ENCODE measurements at regions not wholly inside any gene's neighbourhood (a gene's known extent, or its start where the extent isn't known, plus 50 kb on each side); places are given as distances from the start of the nearest gene placed in this dataset.
A peak's percentile ranks its signal among the peaks of the same experiment; 100 is the strongest.
"Not testable (repeated sequence)": the region's sequence is repeated elsewhere in the genome, so short reads cannot be mapped to it uniquely, and the experiment has no call there.

- DNase-seq (ENCODE audit: low read depth) = no peak
- no peak for TF ChIP-seq CTCF (IDR thresholded peaks at IDR 0.05; ENCODE audit: low read depth, low read length, missing control alignments)
- no peak overlapping the region for H3K4me3 ChIP-seq (ENCODE audit: low read depth, low read length)
- in situ Hi-C loops (cut with HindIII; ENCODE audit: low sequenced_read_pairs) = no loop called here
These were observed 85.1 kb upstream of the LUZP2 start for GRCh38 chr11:24411791-24412190.

- DNase-seq (ENCODE audit: low read depth) = no peak
- TF ChIP-seq CTCF (IDR thresholded peaks at IDR 0.05; ENCODE audit: low read depth, low read length, missing control alignments) = no peak
- in situ Hi-C loops (cut with HindIII; ENCODE audit: low sequenced_read_pairs) = no loop called here
- H3K4me3 ChIP-seq (ENCODE audit: low read depth, low read length) = no peak overlapping the region
These were observed 84.1 kb upstream of the LUZP2 start for GRCh38 chr11:24412722-24413121.

- no peak for TF ChIP-seq CTCF (IDR thresholded peaks at IDR 0.05; ENCODE audit: low read depth, low read length, missing control alignments)
- no peak for DNase-seq (ENCODE audit: low read depth)
- H3K4me3 ChIP-seq (ENCODE audit: low read depth, low read length) = no peak overlapping the region
- in situ Hi-C loops (cut with HindIII; ENCODE audit: low sequenced_read_pairs) = no loop called here
These were observed 83.5 kb upstream of the LUZP2 start for GRCh38 chr11:24413391-24413790.

GRCh38 chr11:24415955-24416636, 80.8 kb upstream of the LUZP2 start:
- in situ Hi-C loops (cut with HindIII; ENCODE audit: low sequenced_read_pairs); DNase-seq (ENCODE audit: low read depth): not testable (repeated sequence)

GRCh38 chr11:24421766-24422165, 75.1 kb upstream of the LUZP2 start:
- no peak for TF ChIP-seq CTCF (IDR thresholded peaks at IDR 0.05; ENCODE audit: low read depth, low read length, missing control alignments)
- no peak for DNase-seq (ENCODE audit: low read depth)
- no peak overlapping the region for H3K4me3 ChIP-seq (ENCODE audit: low read depth, low read length)
- in situ Hi-C loops (cut with HindIII; ENCODE audit: low sequenced_read_pairs) = no loop called here

More at GRCh38 chr11:24415955-24416636, 80.8 kb upstream of the LUZP2 start:
- H3K4me3 ChIP-seq (ENCODE audit: low read depth, low read length) = not testable (repeated sequence)

GRCh38 chr11:24422376-24422775, 74.5 kb upstream of the LUZP2 start:
- in situ Hi-C loops (cut with HindIII; ENCODE audit: low sequenced_read_pairs) = no loop called here
- no peak for TF ChIP-seq CTCF (IDR thresholded peaks at IDR 0.05; ENCODE audit: low read depth, low read length, missing control alignments)
- DNase-seq (ENCODE audit: low read depth) = peak; percentile 26
- H3K4me3 ChIP-seq (ENCODE audit: low read depth, low read length) = no peak overlapping the region

- no peak for DNase-seq (ENCODE audit: low read depth)
- no peak for TF ChIP-seq CTCF (IDR thresholded peaks at IDR 0.05; ENCODE audit: low read depth, low read length, missing control alignments)
- in situ Hi-C loops (cut with HindIII; ENCODE audit: low sequenced_read_pairs) = no loop called here
- no peak overlapping the region for H3K4me3 ChIP-seq (ENCODE audit: low read depth, low read length)
These were observed 59.7 kb upstream of the LUZP2 start for GRCh38 chr11:24437123-24437522.
